ENCODE measurements at regions not wholly inside any gene's neighbourhood (a gene's known extent, or its start where the extent isn't known, plus 50 kb on each side); places are given as distances from the start of the nearest gene placed in this dataset.

GRCh38 chr4:53779025-53779424, 187.7 kb upstream of the LNX1 start:
- no peak for TF ChIP-seq CTCF (IDR thresholded peaks at IDR 0.05; ENCODE audit: unreplicated experiment)
- Mint-ChIP-seq H3K4me3 (ENCODE audit: low read depth) (no peak overlapping the region), H3K27ac (no peak overlapping the region), H3K4me1 (ENCODE audit: low read depth) (peaks cover 9% of the 10 kb centered on the region), H3K9me3 (ENCODE audit: low read depth) (no peaks in the 10 kb centered on the region), H3K36me3 (ENCODE audit: insufficient read depth) (no peaks in the 10 kb centered on the region), H3K27me3 (no peaks in the 10 kb centered on the region)
- no peak for DNase-seq (ENCODE audit: low spot score, unreplicated experiment)

GRCh38 chr4:53778155-53778554, 186.9 kb upstream of the LNX1 start:
- no peak for TF ChIP-seq CTCF (IDR thresholded peaks at IDR 0.05; ENCODE audit: unreplicated experiment)
- Mint-ChIP-seq H3K27me3 (no peaks in the 10 kb centered on the region), H3K27ac (no peak overlapping the region), H3K4me3 (ENCODE audit: low read depth) (no peak overlapping the region), H3K4me1 (ENCODE audit: low read depth) (peaks cover 9% of the 10 kb centered on the region), H3K9me3 (ENCODE audit: low read depth) (no peaks in the 10 kb centered on the region), H3K36me3 (ENCODE audit: insufficient read depth) (no peaks in the 10 kb centered on the region)
- DNase-seq (ENCODE audit: low spot score, unreplicated experiment) = no peak

DNA sequence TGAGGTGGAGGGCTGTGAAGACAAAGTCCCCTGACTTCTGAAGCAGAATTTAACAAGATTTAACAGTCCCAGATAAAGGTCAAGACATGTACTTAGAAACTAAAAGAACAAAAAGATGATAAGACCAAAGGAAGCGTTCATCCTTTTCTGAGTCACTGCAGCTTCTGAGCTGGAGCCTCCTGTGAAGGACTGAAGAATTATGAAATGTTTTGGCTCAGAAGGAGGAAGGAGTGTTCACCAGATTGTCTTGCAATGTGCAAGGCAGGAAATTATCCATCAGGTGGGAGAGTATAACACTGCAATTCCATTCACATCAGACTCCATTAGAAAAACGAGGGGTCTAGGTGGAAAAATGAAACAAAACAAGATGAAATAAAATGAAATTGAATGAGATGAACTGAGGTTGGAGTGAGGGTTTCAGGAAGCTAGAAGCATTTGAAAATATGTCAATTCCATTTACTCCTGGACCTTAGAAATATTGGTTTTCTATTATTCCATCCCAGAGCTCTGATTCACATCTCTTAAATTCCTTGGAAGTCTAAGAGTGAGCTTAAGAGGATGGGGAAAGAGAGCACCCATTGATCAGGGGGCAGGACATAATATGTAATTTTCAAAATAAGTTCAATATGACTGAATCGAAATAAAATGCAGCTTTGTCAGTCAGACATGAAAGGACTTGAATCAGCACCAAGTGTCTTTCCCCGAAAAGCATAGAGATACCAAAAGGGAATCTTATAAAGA, 186.1 kb upstream of the LNX1 start:
- DNase-seq (ENCODE audit: low spot score, unreplicated experiment) = no peak
- no peak for TF ChIP-seq CTCF (IDR thresholded peaks at IDR 0.05; ENCODE audit: unreplicated experiment)
- no peaks in the 10 kb centered on the region for H3K27me3 Mint-ChIP-seq
- no peak overlapping the region for H3K27ac Mint-ChIP-seq
- H3K36me3 Mint-ChIP-seq (ENCODE audit: insufficient read depth) = no peaks in the 10 kb centered on the region
- H3K9me3 Mint-ChIP-seq (ENCODE audit: low read depth) = no peaks in the 10 kb centered on the region
- H3K4me1 Mint-ChIP-seq (ENCODE audit: low read depth) = peaks cover 9% of the 10 kb centered on the region
- H3K4me3 Mint-ChIP-seq (ENCODE audit: low read depth) = no peak overlapping the region

- H3K27ac Mint-ChIP-seq = no peak overlapping the region
Measured at GRCh38 chr4:53776141-53776540, 184.9 kb upstream of the LNX1 start.

DNA sequence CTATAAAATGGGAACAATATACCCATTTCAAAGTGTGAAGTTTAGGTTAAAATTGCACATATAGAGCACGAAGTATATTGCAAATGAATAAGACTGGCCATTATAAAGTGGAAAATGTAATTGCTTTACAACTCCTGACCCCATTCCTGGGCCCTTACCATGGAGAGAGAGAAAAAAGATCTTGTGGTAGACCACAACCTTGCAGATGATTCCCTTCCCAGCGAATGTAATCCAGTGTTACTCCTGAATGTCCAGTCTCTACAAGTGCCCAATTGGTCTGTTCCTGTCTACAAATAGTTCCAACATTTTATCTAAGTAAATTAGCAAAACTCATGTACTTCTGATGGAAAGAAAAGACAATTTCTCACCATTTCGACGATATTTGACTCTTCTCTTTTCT, 184.1 kb upstream of the LNX1 start:
- no peaks in the 10 kb centered on the region for H3K36me3 Mint-ChIP-seq (ENCODE audit: insufficient read depth)
- no peak for DNase-seq (ENCODE audit: low spot score, unreplicated experiment)
- H3K27ac Mint-ChIP-seq = no peak overlapping the region
- H3K4me1 Mint-ChIP-seq (ENCODE audit: low read depth) = peaks cover 3% of the 10 kb centered on the region
- H3K4me3 Mint-ChIP-seq (ENCODE audit: low read depth) = no peak overlapping the region
- H3K27me3 Mint-ChIP-seq = no peaks in the 10 kb centered on the region
- TF ChIP-seq CTCF (IDR thresholded peaks at IDR 0.05; ENCODE audit: unreplicated experiment) = no peak
- H3K9me3 Mint-ChIP-seq (ENCODE audit: low read depth) = no peaks in the 10 kb centered on the region

More at GRCh38 chr4:53776141-53776540, 184.9 kb upstream of the LNX1 start:
- no peak for TF ChIP-seq CTCF (IDR thresholded peaks at IDR 0.05; ENCODE audit: unreplicated experiment)
- H3K27me3 Mint-ChIP-seq = no peaks in the 10 kb centered on the region
- no peak for DNase-seq (ENCODE audit: low spot score, unreplicated experiment)
- H3K4me3 Mint-ChIP-seq (ENCODE audit: low read depth) = no peak overlapping the region
- no peaks in the 10 kb centered on the region for H3K9me3 Mint-ChIP-seq (ENCODE audit: low read depth)
- H3K4me1 Mint-ChIP-seq (ENCODE audit: low read depth) = peaks cover 5% of the 10 kb centered on the region
- no peaks in the 10 kb centered on the region for H3K36me3 Mint-ChIP-seq (ENCODE audit: insufficient read depth)
